WTC11 (cell line): ENCODE measurements at regions not wholly inside any gene's neighbourhood (a gene's known extent, or its start where the extent isn't known, plus 50 kb on each side); places are given as distances from the start of the nearest gene placed in this dataset.

ENCODE experiments used
- ATAC-seq: fragments of 200-7000 bp; cut with Tn5 transposase; 2 replicates; pipeline ENCODE4 v1.10.0; 2021; ENCODE audit warnings: mild to moderate bottlenecking, moderate library complexity
- CTCF ChIA-PET: fragments of 300-600 bp; sonication (Branson Sonifier 250); formaldehyde crosslinking; loops from one replicate; lab custom pipeline; 2021; ENCODE audit warnings: antibody characterized with exemption; lab: Charles Lee
- POLR2A ChIA-PET: fragments of 350-600 bp; sonication (Branson Sonifier 250); formaldehyde crosslinking; loops from one replicate; lab custom pipeline; 2021; ENCODE audit warnings: antibody characterized with exemption; lab: Charles Lee
- DNase-seq: peaks from one replicate; pipeline ENCODE4 v3.0.0; 2021; ENCODE audit warnings: low spot score
- H3K27ac Mint-ChIP-seq: 2 replicates; pipeline ENCODE4 v1.8.0; 2021; ENCODE audit warnings: mixed read lengths
- H3K27me3 Mint-ChIP-seq: 2 replicates; pipeline ENCODE4 v1.8.0; 2021; ENCODE audit warnings: low read depth, mild to moderate bottlenecking, moderate library complexity, mixed read lengths
- H3K36me3 Mint-ChIP-seq: 2 replicates; pipeline ENCODE4 v1.8.0; 2021; ENCODE audit warnings: mixed read lengths
- H3K4me1 Mint-ChIP-seq: 2 replicates; pipeline ENCODE4 v1.8.0; 2022; ENCODE audit warnings: mixed read lengths
- H3K4me3 Mint-ChIP-seq: 2 replicates; pipeline ENCODE4 v1.8.0; 2021; ENCODE audit warnings: mild to moderate bottlenecking, moderate library complexity, mixed read lengths
- H3K9me3 Mint-ChIP-seq: 2 replicates; pipeline ENCODE4 v1.8.0; 2021; ENCODE audit warnings: mixed read lengths
- ATF2 ChIP-seq: sonication (generic); formaldehyde crosslinking; IDR thresholded peaks from 2 replicates; pipeline ENCODE4 v1.8.1; 2022; ENCODE audit warnings: low read depth, missing genetic modification reagents, borderline replicate concordance
- CBFB ChIP-seq: sonication (generic); formaldehyde crosslinking; IDR thresholded peaks from 2 replicates; pipeline ENCODE4 v1.8.1; 2022; ENCODE audit warnings: mild to moderate bottlenecking, low read depth, missing genetic modification reagents
- CREB1 ChIP-seq: sonication (generic); formaldehyde crosslinking; IDR thresholded peaks from 2 replicates; pipeline ENCODE4 v1.8.0; 2023; ENCODE audit warnings: mild to moderate bottlenecking, missing genetic modification reagents
- ELF4 ChIP-seq: sonication (generic); formaldehyde crosslinking; IDR thresholded peaks from 2 replicates; pipeline ENCODE4 v1.8.1; 2022; ENCODE audit warnings: low read depth, mild to moderate bottlenecking, moderate library complexity, missing genetic modification reagents
- GRHL2 ChIP-seq: fragments of 250-450 bp; sonication (Bioruptor Pico); IDR thresholded peaks from 2 replicates; pipeline ENCODE4 v1.8.0; 2022; ENCODE audit warnings: mild to moderate bottlenecking, moderate library complexity; ENCODE audit not compliant: insufficient replicate concordance, severe bottlenecking
- HMGA2 ChIP-seq: fragments of 250-450 bp; sonication (Bioruptor Pico); IDR thresholded peaks from 2 replicates; pipeline ENCODE4 v1.4.0; 2021; ENCODE audit warnings: mild to moderate bottlenecking, moderate library complexity
- IRF1 ChIP-seq: sonication (generic); formaldehyde crosslinking; IDR thresholded peaks from 2 replicates; pipeline ENCODE4 v1.8.0; 2023; ENCODE audit warnings: missing genetic modification reagents
- JUN ChIP-seq: sonication (generic); formaldehyde crosslinking; IDR thresholded peaks from 2 replicates; pipeline ENCODE4 v1.8.0; 2023; ENCODE audit warnings: mild to moderate bottlenecking, missing genetic modification reagents
- MLX ChIP-seq: sonication (generic); formaldehyde crosslinking; IDR thresholded peaks from 2 replicates; pipeline ENCODE4 v1.8.1; 2023; ENCODE audit warnings: mild to moderate bottlenecking, missing genetic modification reagents, moderate library complexity
- MXD4 ChIP-seq: fragments of 250-450 bp; sonication (Bioruptor Pico); IDR thresholded peaks from 2 replicates; pipeline ENCODE4 v1.8.0; 2021; ENCODE audit warnings: mild to moderate bottlenecking, moderate library complexity, borderline replicate concordance
- OVOL2 ChIP-seq: fragments of 250-450 bp; sonication (Bioruptor Pico); IDR thresholded peaks from 2 replicates; pipeline ENCODE4 v1.9.0; 2021; ENCODE audit warnings: mild to moderate bottlenecking, borderline replicate concordance
- PREB ChIP-seq: sonication (generic); formaldehyde crosslinking; IDR thresholded peaks from 2 replicates; pipeline ENCODE4 v1.8.1; 2022; ENCODE audit warnings: mild to moderate bottlenecking, missing genetic modification reagents, moderate library complexity, borderline replicate concordance
- PRRX2 ChIP-seq: fragments of 250-450 bp; sonication (Bioruptor Pico); IDR thresholded peaks from 2 replicates; pipeline ENCODE4 v1.8.0; 2021; ENCODE audit warnings: mild to moderate bottlenecking
- TP53 ChIP-seq: sonication (generic); formaldehyde crosslinking; IDR thresholded peaks from 2 replicates; pipeline ENCODE4 v1.8.1; 2023; ENCODE audit warnings: mild to moderate bottlenecking, missing genetic modification reagents
- USF1 ChIP-seq: sonication (generic); formaldehyde crosslinking; IDR thresholded peaks from 2 replicates; pipeline ENCODE4 v1.8.0; 2022; ENCODE audit warnings: mild to moderate bottlenecking, missing genetic modification reagents
- ZBTB43 ChIP-seq: sonication (generic); formaldehyde crosslinking; IDR thresholded peaks from 2 replicates; pipeline ENCODE4 v1.8.1; 2023; ENCODE audit warnings: mild to moderate bottlenecking, missing genetic modification reagents
- ZMAT4 ChIP-seq: fragments of 250-450 bp; sonication (Bioruptor Pico); IDR thresholded peaks from 2 replicates; pipeline ENCODE4 v1.9.0; 2021; ENCODE audit warnings: mild to moderate bottlenecking
- ZNF121 ChIP-seq: sonication (generic); formaldehyde crosslinking; IDR thresholded peaks from 2 replicates; pipeline ENCODE4 v1.8.0; 2023; ENCODE audit warnings: missing genetic modification reagents
- ZNF317 ChIP-seq: sonication (generic); formaldehyde crosslinking; IDR thresholded peaks from 2 replicates; pipeline ENCODE4 v1.8.1; 2023; ENCODE audit warnings: low read depth, mild to moderate bottlenecking, moderate library complexity, missing genetic modification reagents, borderline replicate concordance
- ZNF512 ChIP-seq: sonication (generic); formaldehyde crosslinking; IDR thresholded peaks from 2 replicates; pipeline ENCODE4 v1.8.1; 2022; ENCODE audit warnings: missing genetic modification reagents, borderline replicate concordance
- ZNF532 ChIP-seq: fragments of 250-450 bp; sonication (Bioruptor Pico); IDR thresholded peaks from 2 replicates; pipeline ENCODE4 v1.9.0; 2021; ENCODE audit warnings: mild to moderate bottlenecking, borderline replicate concordance
- ZSCAN18 ChIP-seq: fragments of 250-450 bp; sonication (Bioruptor Pico); IDR thresholded peaks from 2 replicates; pipeline ENCODE4 v2.1.2; 2022; ENCODE audit warnings: mild to moderate bottlenecking, moderate library complexity

GRCh38 chr18:39701839-39702238 is 2136.2 kb upstream of the CELF4 start (continued):
- TF ChIP-seq ZNF512: no peak
- no peak for TF ChIP-seq PREB
- no peak for TF ChIP-seq CREB1 (CRISPR knock-in tag)
- TF ChIP-seq ELF4 (CRISPR knock-in tag): no peak
- TF ChIP-seq ATF2 (CRISPR knock-in tag): no peak
- no peak for TF ChIP-seq OVOL2 (CRISPR knock-in tag)
- TF ChIP-seq ZNF121: no peak
- no peak for TF ChIP-seq MXD4 (CRISPR knock-in tag)
- TF ChIP-seq USF1 (CRISPR knock-in tag): no peak
- TF ChIP-seq JUN: no peak
- TF ChIP-seq MLX (CRISPR knock-in tag): no peak
- TF ChIP-seq CBFB (CRISPR knock-in tag): no peak
- TF ChIP-seq ZSCAN18 (CRISPR knock-in tag): no peak

- H3K27ac Mint-ChIP-seq: no peak overlapping the region
- H3K9me3 Mint-ChIP-seq: 0 out of 2 replicates have a peak, but pooled peaks cover 4% of the 10 kb centered on the region
- CTCF ChIA-PET: no interaction called here
- no peaks in the 10 kb centered on the region for H3K36me3 Mint-ChIP-seq
- DNase-seq: no peak
- no peak overlapping the region for H3K4me3 Mint-ChIP-seq
- H3K27me3 Mint-ChIP-seq: no peaks in the 10 kb centered on the region
- H3K4me1 Mint-ChIP-seq: peaks cover 8% of the 10 kb centered on the region
- POLR2A ChIA-PET: no interaction called here
- ATAC-seq: no peak
- TF ChIP-seq HMGA2 (CRISPR knock-in tag): no peak
- no peak for TF ChIP-seq ZNF317 (CRISPR knock-in tag)
- TF ChIP-seq ZNF532: no peak
- TF ChIP-seq IRF1 (CRISPR knock-in tag): no peak
- no peak for TF ChIP-seq PRRX2 (CRISPR knock-in tag)
- TF ChIP-seq GRHL2 (CRISPR knock-in tag): no peak
- no peak for TF ChIP-seq ZMAT4
- no peak for TF ChIP-seq TP53 (CRISPR knock-in tag)
- no peak for TF ChIP-seq ZBTB43 (CRISPR knock-in tag)
Measured at GRCh38 chr18:39701055-39701783, 2135.6 kb upstream of the CELF4 start.
